ENCODE measurements at regions not wholly inside any gene's neighbourhood (a gene's known extent, or its start where the extent isn't known, plus 50 kb on each side); places are given as distances from the start of the nearest gene placed in this dataset.
"Not testable (repeated sequence)": the region's sequence is repeated elsewhere in the genome, so short reads cannot be mapped to it uniquely, and the experiment has no call there.

DNA sequence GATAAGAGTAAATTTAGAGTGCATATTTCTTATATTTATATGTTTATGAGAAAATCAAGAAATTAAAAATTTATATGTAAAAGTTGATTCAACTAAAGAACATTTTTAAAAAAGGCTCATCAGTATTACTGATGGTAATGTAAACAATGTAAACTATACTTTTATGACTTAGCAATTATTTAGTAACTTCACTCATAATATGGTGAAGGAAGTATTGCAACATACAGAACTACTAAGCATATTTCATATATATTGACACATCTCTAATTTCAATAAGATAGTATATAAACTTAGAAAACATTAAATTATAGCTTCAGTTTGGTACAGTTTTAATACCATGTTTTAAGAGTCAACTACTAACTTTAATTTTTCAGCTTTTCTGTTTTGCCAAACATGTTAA, 512.8 kb upstream of the PCDH7 start:
- H3K4me3 Mint-ChIP-seq = no peak overlapping the region
- no peaks in the 10 kb centered on the region for H3K4me1 Mint-ChIP-seq
- H2AFZ ChIP-seq (ENCODE audit: insufficient read depth, low read depth, low read length, poor library complexity, severe bottlenecking) = no peak overlapping the region

GRCh38 chr4:30208731-30209435, 511.3 kb upstream of the PCDH7 start:
- WGBS (ENCODE audit: insufficient coverage) = no CpG with 5 or more reads among the region's 2 CpGs
- Histone ChIP-seq H3K4me1 (ENCODE audit: control insufficient read depth in 1 of 2, insufficient read depth in 2 of 2, low read length in 2 of 2) (no peaks in the 10 kb centered on the region), H3K79me2 (ENCODE audit: insufficient read depth, low read length) (no peaks in the 10 kb centered on the region), H3K27me3 (ENCODE audit: control insufficient read depth in 2 of 2, insufficient read depth in 2 of 2, low read length in 2 of 2) (no peaks in the 10 kb centered on the region), H3K4me2 (replicated peaks; ENCODE audit: extremely low read depth, low read length, poor library complexity, severe bottlenecking) (no peak overlapping the region), H3K9ac (ENCODE audit: insufficient read depth, low read length, poor library complexity, severe bottlenecking) (no peak overlapping the region), H3K27ac (ENCODE audit: low read depth in 1 of 2, low read length in 2 of 2) (no peak overlapping the region), H4K20me1 (ENCODE audit: insufficient read depth, low read length) (no peaks in the 10 kb centered on the region), H3K36me3 (replicated peaks in 1 of 2; ENCODE audit: control insufficient read depth in 1 of 2, insufficient read depth in 2 of 2, low read length in 2 of 2) (no peaks in the 10 kb centered on the region), H2AFZ (ENCODE audit: insufficient read depth, low read depth, low read length, poor library complexity, severe bottlenecking) (no peak overlapping the region), H3K9me3 (replicated peaks in 1 of 2; ENCODE audit: control insufficient read depth in 1 of 2, insufficient read depth in 1 of 2, low read length in 2 of 2) (peaks cover 0 to 4% of the 10 kb centered on the region in 2 donors), H3K4me3 (replicated peaks in 1 of 3; ENCODE audit: low read depth in 2 of 3, low read length in 3 of 3) (no peak overlapping the region)
- no peaks in the 10 kb centered on the region for H3K27me3 Mint-ChIP-seq (ENCODE audit: low read depth in 3 of 3)
- no peaks in the 10 kb centered on the region for H3K4me1 Mint-ChIP-seq
- TF ChIP-seq CTCF (IDR thresholded peaks at IDR 0.05) = no peak
- no peaks in the 10 kb centered on the region for H3K36me3 Mint-ChIP-seq
- no peak overlapping the region for H3K4me3 Mint-ChIP-seq
- intact Hi-C loops (cut with micrococcal nuclease) = no loop called here
- H3K27ac Mint-ChIP-seq = no peak overlapping the region
- H3K9me3 Mint-ChIP-seq = peaks cover 0 to 3% (median 0%) of the 10 kb centered on the region in 7 donors
- no peak for DNase-seq

More for the DNA sequence above, 512.8 kb upstream of the PCDH7 start:
- peaks cover 0 to 4% of the 10 kb centered on the region in 2 donors for H3K9me3 ChIP-seq (replicated peaks in 1 of 2; ENCODE audit: control insufficient read depth in 1 of 2, insufficient read depth in 1 of 2, low read length in 2 of 2)
- Mint-ChIP-seq H3K36me3 (no peaks in the 10 kb centered on the region), H3K27ac (no peak overlapping the region), H3K9me3 (peaks cover 0 to 5% (median 2%) of the 10 kb centered on the region in 7 donors), H3K27me3 (ENCODE audit: low read depth in 3 of 3) (no peaks in the 10 kb centered on the region)
- H3K36me3 ChIP-seq (replicated peaks in 1 of 2; ENCODE audit: control insufficient read depth in 1 of 2, insufficient read depth in 2 of 2, low read length in 2 of 2) = no peaks in the 10 kb centered on the region
- H3K4me2 ChIP-seq (replicated peaks; ENCODE audit: extremely low read depth, low read length, poor library complexity, severe bottlenecking) = no peak overlapping the region
- TF ChIP-seq CTCF (IDR thresholded peaks at IDR 0.05) = no peak
- no peaks in the 10 kb centered on the region for H3K79me2 ChIP-seq (ENCODE audit: insufficient read depth, low read length)
- H3K4me1 ChIP-seq (ENCODE audit: control insufficient read depth in 1 of 2, insufficient read depth in 2 of 2, low read length in 2 of 2) = no peaks in the 10 kb centered on the region
- intact Hi-C loops (cut with micrococcal nuclease) = no loop called here
- H3K9ac ChIP-seq (ENCODE audit: insufficient read depth, low read length, poor library complexity, severe bottlenecking) = no peak overlapping the region
- H4K20me1 ChIP-seq (ENCODE audit: insufficient read depth, low read length) = no peaks in the 10 kb centered on the region
- H3K27me3 ChIP-seq (ENCODE audit: control insufficient read depth in 2 of 2, insufficient read depth in 2 of 2, low read length in 2 of 2) = no peaks in the 10 kb centered on the region
- no peak overlapping the region for H3K4me3 ChIP-seq (replicated peaks in 1 of 3; ENCODE audit: low read depth in 2 of 3, low read length in 3 of 3)
- no peak overlapping the region for H3K27ac ChIP-seq (ENCODE audit: low read depth in 1 of 2, low read length in 2 of 2)
- DNase-seq = no peak

GRCh38 chr4:30215973-30216372, 504.2 kb upstream of the PCDH7 start:
- H3K4me3 ChIP-seq (replicated peaks in 1 of 3; ENCODE audit: low read depth in 2 of 3, low read length in 3 of 3); H3K9me3 ChIP-seq (replicated peaks in 1 of 2; ENCODE audit: control insufficient read depth in 1 of 2, insufficient read depth in 1 of 2, low read length in 2 of 2); H3K79me2 ChIP-seq (ENCODE audit: insufficient read depth, low read length); DNase-seq; H3K4me3 Mint-ChIP-seq; H3K4me2 ChIP-seq (replicated peaks; ENCODE audit: extremely low read depth, low read length, poor library complexity, severe bottlenecking); H3K36me3 ChIP-seq (replicated peaks in 1 of 2; ENCODE audit: control insufficient read depth in 1 of 2, insufficient read depth in 2 of 2, low read length in 2 of 2); H3K27ac Mint-ChIP-seq; H4K20me1 ChIP-seq (ENCODE audit: insufficient read depth, low read length); H3K9me3 Mint-ChIP-seq; H3K4me1 ChIP-seq (ENCODE audit: control insufficient read depth in 1 of 2, insufficient read depth in 2 of 2, low read length in 2 of 2); H3K27me3 ChIP-seq (ENCODE audit: control insufficient read depth in 2 of 2, insufficient read depth in 2 of 2, low read length in 2 of 2); H3K4me1 Mint-ChIP-seq; H3K27ac ChIP-seq (ENCODE audit: low read depth in 1 of 2, low read length in 2 of 2); H2AFZ ChIP-seq (ENCODE audit: insufficient read depth, low read depth, low read length, poor library complexity, severe bottlenecking); intact Hi-C loops (cut with micrococcal nuclease); H3K36me3 Mint-ChIP-seq; H3K27me3 Mint-ChIP-seq (ENCODE audit: low read depth in 3 of 3); H3K9ac ChIP-seq (ENCODE audit: insufficient read depth, low read length, poor library complexity, severe bottlenecking): not testable (repeated sequence)
- no CpG with 5 or more reads among the region's 4 CpGs for WGBS (ENCODE audit: insufficient coverage)

Data from CD14-positive monocyte (primary cell).